HG03520 (cell line): ENCODE measurements at regions not wholly inside any gene's neighbourhood (a gene's known extent, or its start where the extent isn't known, plus 50 kb on each side); places are given as distances from the start of the nearest gene placed in this dataset.
"Not testable (repeated sequence)": the region's sequence is repeated elsewhere in the genome, so short reads cannot be mapped to it uniquely, and the experiment has no call there.

Experiments
- ATAC-seq: cut with Tn5 transposase; IDR thresholded peaks from one replicate; pipeline ENCODE4 v1.9.1; 2021; ENCODE audit warnings: mild to moderate bottlenecking, moderate library complexity; ENCODE audit not compliant: unreplicated experiment

DNA sequence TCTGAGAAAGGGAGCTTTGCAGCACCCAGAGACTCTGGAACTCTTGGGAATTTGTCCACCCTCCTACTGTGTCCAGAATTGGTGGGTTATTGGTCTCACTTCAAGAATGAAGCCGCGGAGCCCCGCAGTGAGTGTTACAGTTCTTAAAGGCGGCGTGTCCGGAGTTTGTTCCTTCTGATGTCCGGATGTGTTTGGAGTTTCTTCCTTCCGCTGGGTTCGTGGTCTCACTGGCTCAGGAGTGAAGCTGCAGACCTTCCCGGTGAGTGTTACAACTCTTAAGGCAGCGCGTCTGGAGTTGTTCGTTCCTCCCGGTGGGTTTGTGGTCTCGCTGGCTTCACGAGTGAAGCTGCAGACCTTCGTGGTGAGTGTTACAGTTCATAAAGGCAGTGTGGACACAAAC lies 824.7 kb downstream of the LRRTM4 start:
- not testable (repeated sequence) for ATAC-seq

GRCh38 chr2:76692908-76693307 lies 829.3 kb downstream of the LRRTM4 start:
- no peak for ATAC-seq

GRCh38 chr2:76688732-76689131 lies 833.4 kb downstream of the LRRTM4 start:
- no peak for ATAC-seq

GRCh38 chr2:76687923-76688322 lies 834.3 kb downstream of the LRRTM4 start:
- no peak for ATAC-seq

- ATAC-seq, result no peak
Observed at GRCh38 chr2:76684756-76685155, 837.4 kb downstream of the LRRTM4 start.

GRCh38 chr2:76679025-76679396 lies 843.2 kb downstream of the LRRTM4 start:
- ATAC-seq, result no peak

DNA sequence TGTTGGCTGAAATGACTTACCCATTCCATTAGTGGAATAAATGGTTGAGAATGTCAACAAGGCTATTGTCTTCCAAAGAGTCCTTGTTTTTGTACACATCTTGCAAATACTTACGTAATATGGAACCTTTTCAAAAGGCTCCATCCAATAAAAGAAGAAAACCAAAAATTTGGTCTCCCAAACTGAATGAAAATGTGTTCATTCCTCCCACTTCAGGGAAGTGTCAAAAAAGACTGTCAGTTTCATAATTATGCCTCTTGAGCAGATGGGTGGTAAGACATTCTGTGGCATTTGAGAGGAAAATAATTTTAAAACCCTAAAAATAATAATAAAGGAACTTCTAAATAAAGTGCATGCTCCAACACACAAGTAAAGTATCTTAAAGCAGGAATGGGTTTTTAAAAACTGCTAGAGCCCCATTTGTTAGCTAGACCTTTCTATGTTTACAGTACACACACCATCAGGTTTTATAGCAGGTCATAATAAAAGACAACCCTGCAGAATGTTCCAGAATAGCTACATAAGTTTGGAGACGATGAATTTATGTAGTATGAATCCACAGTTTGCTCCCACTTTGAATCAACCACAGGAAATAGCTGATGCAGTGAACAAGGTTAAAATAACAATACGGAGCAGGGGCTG lies 843.7 kb downstream of the LRRTM4 start:
- no peak for ATAC-seq

DNA sequence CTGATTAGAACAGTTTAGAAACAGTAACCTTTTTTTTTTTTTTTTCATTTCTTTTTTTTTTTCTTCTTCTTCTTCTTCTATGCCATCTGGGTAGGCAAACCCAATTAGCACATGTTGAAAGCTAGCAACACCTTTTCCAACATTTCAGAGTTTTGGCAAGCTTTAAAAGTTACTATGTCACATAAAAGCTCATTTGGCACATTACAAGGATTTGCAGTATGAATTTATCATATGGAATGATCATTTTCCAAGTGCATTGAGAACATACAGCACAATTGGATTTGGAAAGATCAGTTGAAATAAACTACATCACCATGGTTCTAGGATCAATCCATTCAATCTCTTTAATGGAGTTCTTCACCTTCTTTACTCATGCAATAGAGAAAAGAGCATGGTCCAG lies 847.0 kb downstream of the LRRTM4 start:
- no peak for ATAC-seq

DNA sequence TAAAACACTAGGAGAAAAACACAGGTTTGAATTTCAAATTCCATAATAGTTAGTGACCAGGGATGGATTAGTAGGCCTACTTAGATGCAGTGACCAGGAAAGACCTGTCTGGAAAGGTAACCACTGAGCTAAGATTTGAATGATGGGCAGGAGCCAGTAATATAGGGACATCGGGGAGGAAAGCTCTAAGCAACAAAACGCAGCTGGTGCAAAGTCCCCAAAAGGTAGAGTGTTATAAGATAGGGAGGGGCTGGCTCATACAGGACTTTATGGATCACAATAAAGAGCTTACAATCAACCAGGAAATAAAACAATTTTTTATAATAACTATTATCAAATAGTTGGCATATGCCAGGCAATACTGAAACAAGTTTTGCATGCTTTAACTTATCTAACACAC lies 849.4 kb downstream of the LRRTM4 start:
- no peak for ATAC-seq

DNA sequence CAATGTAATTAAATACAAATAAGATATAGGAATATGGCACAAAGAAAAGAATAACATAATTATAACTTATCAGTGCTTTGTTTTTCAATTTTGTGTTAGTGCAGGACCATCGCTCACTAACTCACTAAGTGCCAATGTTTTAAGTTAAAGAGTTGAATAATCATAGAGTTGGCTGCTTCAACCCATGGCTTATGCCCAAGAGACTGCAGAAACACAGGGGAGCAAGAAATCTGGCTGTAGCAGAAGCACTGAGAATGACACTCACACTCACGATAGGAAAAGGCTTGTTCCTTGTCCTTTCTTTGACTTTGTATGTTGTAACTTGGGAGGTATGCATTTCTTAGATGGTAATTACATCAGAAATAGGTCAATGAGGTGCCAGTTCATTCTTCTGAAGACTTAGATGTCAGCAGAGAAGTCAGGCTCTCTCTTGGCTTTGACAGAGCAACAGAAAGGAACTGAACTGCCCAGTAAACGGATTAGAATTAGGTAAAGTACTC lies 852.2 kb downstream of the LRRTM4 start:
- no peak for ATAC-seq

DNA sequence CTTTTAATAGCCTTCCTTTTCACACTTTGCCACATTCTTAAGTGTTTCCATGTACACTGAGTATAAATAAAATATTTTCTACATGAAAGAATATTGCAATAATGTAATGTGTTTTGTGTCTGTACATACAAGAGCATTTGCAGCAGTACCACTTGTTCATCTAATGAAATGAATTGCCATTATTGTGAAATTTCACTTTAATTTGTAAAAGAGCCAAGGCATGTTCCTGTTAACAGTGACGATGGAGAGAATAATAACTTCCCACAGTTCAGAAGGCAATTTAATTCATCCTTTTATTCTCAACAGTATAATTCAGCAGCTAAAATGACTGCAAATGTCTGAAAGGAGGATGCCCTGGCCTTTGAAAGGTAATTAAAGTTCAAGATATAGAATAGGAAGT lies 853.9 kb downstream of the LRRTM4 start:
- no peak for ATAC-seq

GRCh38 chr2:76667821-76668271 lies 854.3 kb downstream of the LRRTM4 start:
- no peak for ATAC-seq

GRCh38 chr2:76642129-76642528 lies 880.0 kb downstream of the LRRTM4 start:
- no peak for ATAC-seq

DNA sequence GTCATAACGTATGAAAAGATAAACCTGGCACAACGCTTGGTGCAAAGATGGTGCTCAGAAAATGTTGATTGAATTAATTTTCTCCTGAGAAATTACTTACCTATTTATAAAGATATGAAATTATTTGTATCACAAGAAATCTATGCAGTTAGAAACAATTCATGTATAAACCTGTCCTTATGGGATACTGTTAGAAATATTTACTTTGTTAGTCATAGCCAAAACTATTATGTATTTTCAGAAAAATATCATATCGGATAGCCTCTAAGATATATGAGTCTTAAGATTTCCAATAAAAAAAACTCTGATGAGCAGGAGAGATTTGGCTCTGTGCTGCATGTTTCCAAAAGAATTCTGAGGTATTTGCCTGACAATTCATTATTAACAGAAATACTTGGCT lies 880.7 kb downstream of the LRRTM4 start:
- ATAC-seq, result no peak

DNA sequence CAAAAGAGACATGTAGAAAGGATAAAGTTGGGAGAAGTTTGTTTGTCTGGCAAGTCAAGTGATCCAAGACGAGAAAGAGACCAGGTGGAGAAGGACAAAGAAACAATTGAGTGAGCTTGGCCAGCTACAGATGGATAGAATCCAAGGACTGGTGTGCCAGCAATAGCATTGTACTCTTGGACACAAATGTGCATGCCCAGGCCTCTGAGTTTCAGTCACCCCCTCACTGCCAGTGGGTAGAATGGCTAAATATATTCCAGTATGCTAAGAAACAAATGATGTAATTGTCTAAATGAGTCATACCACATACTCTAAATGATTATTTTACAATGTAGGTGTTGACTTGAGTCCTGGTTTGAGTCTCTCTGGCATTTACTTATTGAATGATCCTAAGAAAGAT lies 881.3 kb downstream of the LRRTM4 start:
- no peak for ATAC-seq

DNA sequence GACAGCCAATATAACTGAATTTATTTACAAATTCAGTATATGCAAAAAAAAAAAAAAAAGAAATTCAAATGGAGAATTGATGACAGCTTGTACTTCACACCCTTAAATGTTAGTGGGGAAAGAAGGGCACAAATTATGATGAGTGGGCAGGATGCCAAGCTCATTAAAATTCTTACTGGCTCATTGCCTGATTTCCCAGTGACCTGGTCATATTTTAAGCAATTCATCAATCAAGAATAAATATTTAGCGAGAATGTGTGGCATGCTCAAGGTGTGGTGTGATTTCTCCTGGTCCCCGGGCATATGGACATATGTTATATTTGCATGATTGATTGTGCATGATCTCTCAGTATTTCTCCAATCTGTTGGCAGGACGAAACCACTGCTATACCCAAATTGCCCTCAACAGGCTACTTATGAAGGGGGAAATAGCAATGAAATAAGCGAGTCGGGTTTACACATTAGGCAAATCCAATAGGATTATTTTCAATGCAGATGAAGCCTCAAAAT lies 883.0 kb downstream of the LRRTM4 start:
- ATAC-seq, result no peak

- ATAC-seq, result no peak
Observed at GRCh38 chr2:76633276-76633921, 888.8 kb downstream of the LRRTM4 start.

GRCh38 chr2:76625101-76625500 lies 897.1 kb downstream of the LRRTM4 start:
- ATAC-seq, result no peak

DNA sequence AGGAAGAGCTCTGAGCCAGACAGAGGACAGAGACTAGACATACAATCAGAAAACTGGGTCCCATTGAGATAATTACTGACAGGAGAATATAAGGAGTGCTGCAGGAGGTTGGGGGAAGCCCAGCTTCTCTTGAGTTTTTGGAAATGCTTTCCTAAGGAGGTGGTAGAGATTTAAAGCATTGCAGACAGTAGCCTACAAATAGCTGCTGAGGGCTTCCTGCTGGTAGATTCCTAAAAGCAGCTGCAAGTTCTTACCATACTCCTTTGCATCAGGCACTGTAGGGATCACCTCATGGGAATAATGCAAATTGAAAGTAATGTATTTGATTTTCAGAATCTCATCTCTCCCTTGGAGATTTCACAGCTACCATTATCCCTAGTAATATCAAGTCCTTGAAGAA lies 902.6 kb upstream of the GCFC2 start:
- no peak for ATAC-seq

GRCh38 chr2:76612764-76613163 lies 902.0 kb upstream of the GCFC2 start:
- no peak for ATAC-seq

- ATAC-seq, result no peak
Observed at GRCh38 chr2:76610451-76610850, 899.7 kb upstream of the GCFC2 start.

DNA sequence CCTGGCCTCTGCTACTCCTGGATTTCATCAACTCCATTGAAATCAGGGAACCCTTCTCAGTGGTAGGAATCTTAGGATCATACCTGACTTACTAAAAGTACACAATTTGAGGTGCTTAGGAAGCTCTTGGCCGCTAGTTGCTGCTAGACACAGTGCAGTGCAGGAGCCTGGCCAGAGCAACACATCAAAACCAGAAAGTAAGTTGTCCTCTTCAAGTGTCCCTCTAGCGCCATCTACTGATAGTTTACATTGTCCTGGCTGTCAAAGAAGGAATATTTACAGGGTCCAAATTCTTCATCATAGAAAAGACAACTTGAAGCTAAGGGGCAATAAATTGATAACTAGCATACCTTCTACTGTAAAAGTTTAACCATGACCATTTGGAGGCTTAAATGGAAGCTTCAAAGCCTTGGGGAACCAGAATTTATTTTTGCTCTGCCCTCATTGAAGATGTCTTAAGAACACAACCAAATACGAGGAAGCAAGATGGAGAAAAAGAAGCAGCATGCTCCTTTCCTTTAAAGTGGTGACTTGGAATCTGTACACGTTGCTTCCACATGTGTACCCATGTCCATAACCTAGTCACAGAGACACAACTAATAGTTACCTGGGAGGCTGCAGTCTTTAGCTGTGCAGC lies 889.1 kb upstream of the GCFC2 start:
- peak; percentile 100 for ATAC-seq
